CD4-positive, alpha-beta T cell treated with Interleukin-6 at 100 ng/mL for 8 hours (primary cell): ENCODE measurements at regions not wholly inside any gene's neighbourhood (a gene's known extent, or its start where the extent isn't known, plus 50 kb on each side); places are given as distances from the start of the nearest gene placed in this dataset.

Experiments
- DNase-seq: peaks from one replicate; pipeline ENCODE4 v3.0.0-alpha.2; 2020; ENCODE audit warnings: mixed read lengths, low spot score

- no peak for DNase-seq
These were observed 169.3 kb upstream of the LRRN1 start for GRCh38 chr3:3629911-3630310.

- DNase-seq = no peak
These were observed 170.4 kb upstream of the LRRN1 start for GRCh38 chr3:3628676-3629328.

GRCh38 chr3:3627114-3627513 is 172.1 kb upstream of the LRRN1 start:
- no peak for DNase-seq

GRCh38 chr3:3625544-3626271 is 173.5 kb upstream of the LRRN1 start:
- no peak for DNase-seq

GRCh38 chr3:3619815-3620214 is 179.4 kb upstream of the LRRN1 start:
- DNase-seq = no peak

- DNase-seq = no peak
These were observed 180.6 kb upstream of the LRRN1 start for GRCh38 chr3:3618623-3619022.

GRCh38 chr3:3615533-3615932 is 183.7 kb upstream of the LRRN1 start:
- DNase-seq = no peak

- no peak for DNase-seq
These were observed 188.5 kb upstream of the LRRN1 start for GRCh38 chr3:3610581-3611298.

GRCh38 chr3:3606321-3606720 is 192.9 kb upstream of the LRRN1 start:
- DNase-seq = no peak

GRCh38 chr3:3605226-3605625 is 194.0 kb upstream of the LRRN1 start:
- DNase-seq = no peak

- no peak for DNase-seq
These were observed 195.9 kb upstream of the LRRN1 start for GRCh38 chr3:3603351-3603750.

GRCh38 chr3:3600665-3601340 is 198.4 kb upstream of the LRRN1 start:
- DNase-seq = no peak

- no peak for DNase-seq
These were observed 200.2 kb upstream of the LRRN1 start for GRCh38 chr3:3599016-3599415.

- no peak for DNase-seq
These were observed 204.2 kb upstream of the LRRN1 start for GRCh38 chr3:3594986-3595385.

- DNase-seq = no peak
These were observed 209.5 kb upstream of the LRRN1 start for GRCh38 chr3:3589715-3590130.

GRCh38 chr3:3587647-3587972 is 211.6 kb upstream of the LRRN1 start:
- DNase-seq = no peak

- DNase-seq = no peak
These were observed 212.2 kb upstream of the LRRN1 start for GRCh38 chr3:3586843-3587646.

GRCh38 chr3:3586336-3586735 is 212.9 kb upstream of the LRRN1 start:
- DNase-seq = no peak

- DNase-seq = no peak
These were observed 219.6 kb upstream of the LRRN1 start for GRCh38 chr3:3579658-3580057.

GRCh38 chr3:3578718-3579117 is 220.5 kb upstream of the LRRN1 start:
- DNase-seq = no peak

GRCh38 chr3:3577823-3578222 is 221.4 kb upstream of the LRRN1 start:
- DNase-seq = no peak

GRCh38 chr3:3573341-3573740 is 225.9 kb upstream of the LRRN1 start:
- no peak for DNase-seq
